ENCODE measurements at regions not wholly inside any gene's neighbourhood (a gene's known extent, or its start where the extent isn't known, plus 50 kb on each side); places are given as distances from the start of the nearest gene placed in this dataset.

GRCh38 chr3:135503065-135503759, 462.3 kb upstream of the PPP2R3A start:
- H3K9me3 ChIP-seq (ENCODE audit: control insufficient read depth, low read length, poor library complexity, severe bottlenecking): no peaks in the 10 kb centered on the region
- Mint-ChIP-seq H3K4me1 (no peaks in the 10 kb centered on the region), H3K4me3 (no peak overlapping the region), H3K27me3 (peaks cover 7% of the 10 kb centered on the region), H3K36me3 (ENCODE audit: low read depth) (no peaks in the 10 kb centered on the region), H3K27ac (no peak overlapping the region)
- DNase-seq (no peak), ATAC-seq (no peak)

- peak in 1 of 3 donors; percentile 4 for DNase-seq
- H3K9me3 ChIP-seq (ENCODE audit: control insufficient read depth, low read length, poor library complexity, severe bottlenecking): no peaks in the 10 kb centered on the region
- Mint-ChIP-seq H3K27me3 (peaks cover 7% of the 10 kb centered on the region), H3K4me3 (no peak overlapping the region), H3K4me1 (no peaks in the 10 kb centered on the region), H3K27ac (no peak overlapping the region), H3K36me3 (ENCODE audit: low read depth) (no peaks in the 10 kb centered on the region)
- ATAC-seq: peak; percentile 33
These were observed 461.5 kb upstream of the PPP2R3A start for GRCh38 chr3:135503760-135504686.

- no peak overlapping the region for H3K4me3 Mint-ChIP-seq
- DNase-seq: no peak
These were observed 452.1 kb upstream of the PPP2R3A start for GRCh38 chr3:135513106-135514059.

GRCh38 chr3:135514060-135514448, 451.5 kb upstream of the PPP2R3A start:
- H3K4me3 Mint-ChIP-seq: no peak overlapping the region
- no peak for ATAC-seq
- H3K36me3 Mint-ChIP-seq (ENCODE audit: low read depth): no peaks in the 10 kb centered on the region
- no peaks in the 10 kb centered on the region for H3K4me1 Mint-ChIP-seq
- DNase-seq: no peak
- no peaks in the 10 kb centered on the region for H3K27me3 Mint-ChIP-seq
- H3K27ac Mint-ChIP-seq: no peak overlapping the region
- H3K9me3 ChIP-seq (ENCODE audit: control insufficient read depth, low read length, poor library complexity, severe bottlenecking): no peaks in the 10 kb centered on the region

More at GRCh38 chr3:135513106-135514059, 452.1 kb upstream of the PPP2R3A start:
- Mint-ChIP-seq H3K36me3 (ENCODE audit: low read depth) (no peaks in the 10 kb centered on the region), H3K4me1 (no peaks in the 10 kb centered on the region), H3K27ac (no peak overlapping the region), H3K27me3 (no peaks in the 10 kb centered on the region)
- ATAC-seq: no peak
- no peaks in the 10 kb centered on the region for H3K9me3 ChIP-seq (ENCODE audit: control insufficient read depth, low read length, poor library complexity, severe bottlenecking)

- Mint-ChIP-seq H3K27ac (no peak overlapping the region), H3K36me3 (ENCODE audit: low read depth) (no peaks in the 10 kb centered on the region), H3K27me3 (no peaks in the 10 kb centered on the region), H3K4me1 (no peaks in the 10 kb centered on the region), H3K4me3 (no peak overlapping the region)
- no peak for DNase-seq
- no peak for ATAC-seq
- no peaks in the 10 kb centered on the region for H3K9me3 ChIP-seq (ENCODE audit: control insufficient read depth, low read length, poor library complexity, severe bottlenecking)
These were observed 449.4 kb upstream of the PPP2R3A start for GRCh38 chr3:135516143-135516542.

GRCh38 chr3:135528413-135529015, 437.0 kb upstream of the PPP2R3A start:
- Mint-ChIP-seq H3K4me1 (no peaks in the 10 kb centered on the region), H3K27me3 (no peaks in the 10 kb centered on the region), H3K36me3 (ENCODE audit: low read depth) (no peaks in the 10 kb centered on the region), H3K27ac (no peak overlapping the region), H3K4me3 (no peak overlapping the region)
- H3K9me3 ChIP-seq (ENCODE audit: control insufficient read depth, low read length, poor library complexity, severe bottlenecking): no peaks in the 10 kb centered on the region
- ATAC-seq (no peak), DNase-seq (no peak)

- H3K36me3 Mint-ChIP-seq (ENCODE audit: low read depth): no peaks in the 10 kb centered on the region
- no peak overlapping the region for H3K4me3 Mint-ChIP-seq
- no peak overlapping the region for H3K27ac Mint-ChIP-seq
- no peak for ATAC-seq
- no peaks in the 10 kb centered on the region for H3K9me3 ChIP-seq (ENCODE audit: control insufficient read depth, low read length, poor library complexity, severe bottlenecking)
- H3K27me3 Mint-ChIP-seq: no peaks in the 10 kb centered on the region
- H3K4me1 Mint-ChIP-seq: no peaks in the 10 kb centered on the region
- DNase-seq: no peak
These were observed 433.5 kb upstream of the PPP2R3A start for GRCh38 chr3:135532021-135532420.

- H3K36me3 Mint-ChIP-seq (ENCODE audit: low read depth): no peaks in the 10 kb centered on the region
- no peak for DNase-seq
- no peaks in the 10 kb centered on the region for H3K4me1 Mint-ChIP-seq
- no peak for ATAC-seq
- H3K27ac Mint-ChIP-seq: no peak overlapping the region
- H3K4me3 Mint-ChIP-seq: no peak overlapping the region
- H3K9me3 ChIP-seq (ENCODE audit: control insufficient read depth, low read length, poor library complexity, severe bottlenecking): no peaks in the 10 kb centered on the region
- no peaks in the 10 kb centered on the region for H3K27me3 Mint-ChIP-seq
These were observed 427.4 kb upstream of the PPP2R3A start for GRCh38 chr3:135538123-135538522.

- Mint-ChIP-seq H3K27ac (no peak overlapping the region), H3K27me3 (no peaks in the 10 kb centered on the region), H3K36me3 (ENCODE audit: low read depth) (no peaks in the 10 kb centered on the region), H3K4me3 (no peak overlapping the region), H3K4me1 (no peaks in the 10 kb centered on the region)
- ATAC-seq (no peak), DNase-seq (no peak)
- no peaks in the 10 kb centered on the region for H3K9me3 ChIP-seq (ENCODE audit: control insufficient read depth, low read length, poor library complexity, severe bottlenecking)
These were observed 426.2 kb upstream of the PPP2R3A start for GRCh38 chr3:135539351-135539750.

- no peak overlapping the region for H3K4me3 Mint-ChIP-seq
These were observed 425.7 kb upstream of the PPP2R3A start for GRCh38 chr3:135539854-135540253.

GRCh38 chr3:135549928-135550494, 415.5 kb upstream of the PPP2R3A start:
- Mint-ChIP-seq H3K4me3 (no peak overlapping the region), H3K27ac (no peak overlapping the region), H3K4me1 (no peaks in the 10 kb centered on the region), H3K27me3 (no peaks in the 10 kb centered on the region), H3K36me3 (ENCODE audit: low read depth) (no peaks in the 10 kb centered on the region)
- H3K9me3 ChIP-seq (ENCODE audit: control insufficient read depth, low read length, poor library complexity, severe bottlenecking): no peaks in the 10 kb centered on the region
- no peak for ATAC-seq
- DNase-seq: no peak

More at GRCh38 chr3:135539854-135540253, 425.7 kb upstream of the PPP2R3A start:
- Mint-ChIP-seq H3K27me3 (no peaks in the 10 kb centered on the region), H3K36me3 (ENCODE audit: low read depth) (no peaks in the 10 kb centered on the region), H3K27ac (no peak overlapping the region), H3K4me1 (no peaks in the 10 kb centered on the region)
- no peak for DNase-seq
- no peak for ATAC-seq
- H3K9me3 ChIP-seq (ENCODE audit: control insufficient read depth, low read length, poor library complexity, severe bottlenecking): no peaks in the 10 kb centered on the region

GRCh38 chr3:135556174-135556573, 409.4 kb upstream of the PPP2R3A start:
- ATAC-seq (no peak), DNase-seq (no peak)
- Mint-ChIP-seq H3K4me1 (no peaks in the 10 kb centered on the region), H3K27me3 (no peaks in the 10 kb centered on the region), H3K4me3 (no peak overlapping the region), H3K36me3 (ENCODE audit: low read depth) (no peaks in the 10 kb centered on the region), H3K27ac (no peak overlapping the region)
- no peaks in the 10 kb centered on the region for H3K9me3 ChIP-seq (ENCODE audit: control insufficient read depth, low read length, poor library complexity, severe bottlenecking)
